ENCODE measurements at regions not wholly inside any gene's neighbourhood (a gene's known extent, or its start where the extent isn't known, plus 50 kb on each side); places are given as distances from the start of the nearest gene placed in this dataset.
"Not testable (repeated sequence)": the region's sequence is repeated elsewhere in the genome, so short reads cannot be mapped to it uniquely, and the experiment has no call there.

GRCh38 chr7:55687252-55687651 is 115.0 kb upstream of the VOPP1 start:
- DNase-seq (ENCODE audit: low spot score); H3K9me3 Mint-ChIP-seq (ENCODE audit: unreplicated experiment); H3K27ac Mint-ChIP-seq (ENCODE audit: unreplicated experiment); H3K4me3 Mint-ChIP-seq (ENCODE audit: unreplicated experiment); H3K27me3 Mint-ChIP-seq (ENCODE audit: unreplicated experiment): not testable (repeated sequence)
- Mint-ChIP-seq H3K4me1 (ENCODE audit: unreplicated experiment) (peaks cover 28% of the 10 kb centered on the region), H3K36me3 (ENCODE audit: low read depth, unreplicated experiment) (peaks cover 11% of the 10 kb centered on the region)

GRCh38 chr7:55686771-55687170 is 114.5 kb upstream of the VOPP1 start:
- H3K4me3 Mint-ChIP-seq (ENCODE audit: unreplicated experiment); H3K27ac Mint-ChIP-seq (ENCODE audit: unreplicated experiment); H3K27me3 Mint-ChIP-seq (ENCODE audit: unreplicated experiment); DNase-seq (ENCODE audit: low spot score); H3K9me3 Mint-ChIP-seq (ENCODE audit: unreplicated experiment): not testable (repeated sequence)
- Mint-ChIP-seq H3K36me3 (ENCODE audit: low read depth, unreplicated experiment) (peaks cover 11% of the 10 kb centered on the region), H3K4me1 (ENCODE audit: unreplicated experiment) (peaks cover 28% of the 10 kb centered on the region)

- peak overlapping the region; percentile 26 for H3K27ac Mint-ChIP-seq (ENCODE audit: unreplicated experiment)
- H3K36me3 Mint-ChIP-seq (ENCODE audit: low read depth, unreplicated experiment) = peaks cover 11% of the 10 kb centered on the region
- not testable (repeated sequence) for DNase-seq (ENCODE audit: low spot score); H3K27me3 Mint-ChIP-seq (ENCODE audit: unreplicated experiment); H3K9me3 Mint-ChIP-seq (ENCODE audit: unreplicated experiment); H3K4me3 Mint-ChIP-seq (ENCODE audit: unreplicated experiment)
- peaks cover 18% of the 10 kb centered on the region for H3K4me1 Mint-ChIP-seq (ENCODE audit: unreplicated experiment)
These were observed 111.2 kb upstream of the VOPP1 start for GRCh38 chr7:55683501-55683900.

GRCh38 chr7:55675589-55675988 is 103.3 kb upstream of the VOPP1 start:
- H3K4me1 Mint-ChIP-seq (ENCODE audit: unreplicated experiment); H3K4me3 Mint-ChIP-seq (ENCODE audit: unreplicated experiment); H3K36me3 Mint-ChIP-seq (ENCODE audit: low read depth, unreplicated experiment); H3K27ac Mint-ChIP-seq (ENCODE audit: unreplicated experiment); H3K27me3 Mint-ChIP-seq (ENCODE audit: unreplicated experiment); H3K9me3 Mint-ChIP-seq (ENCODE audit: unreplicated experiment); DNase-seq (ENCODE audit: low spot score): not testable (repeated sequence)

GRCh38 chr7:55673525-55673924 is 101.2 kb upstream of the VOPP1 start:
- not testable (repeated sequence) for H3K4me1 Mint-ChIP-seq (ENCODE audit: unreplicated experiment); DNase-seq (ENCODE audit: low spot score); H3K27me3 Mint-ChIP-seq (ENCODE audit: unreplicated experiment); H3K27ac Mint-ChIP-seq (ENCODE audit: unreplicated experiment); H3K4me3 Mint-ChIP-seq (ENCODE audit: unreplicated experiment); H3K9me3 Mint-ChIP-seq (ENCODE audit: unreplicated experiment); H3K36me3 Mint-ChIP-seq (ENCODE audit: low read depth, unreplicated experiment)

GRCh38 chr7:55672084-55672483 is 99.8 kb upstream of the VOPP1 start:
- H3K27me3 Mint-ChIP-seq (ENCODE audit: unreplicated experiment); H3K9me3 Mint-ChIP-seq (ENCODE audit: unreplicated experiment); H3K36me3 Mint-ChIP-seq (ENCODE audit: low read depth, unreplicated experiment); H3K27ac Mint-ChIP-seq (ENCODE audit: unreplicated experiment); H3K4me3 Mint-ChIP-seq (ENCODE audit: unreplicated experiment); DNase-seq (ENCODE audit: low spot score); H3K4me1 Mint-ChIP-seq (ENCODE audit: unreplicated experiment): not testable (repeated sequence)

GRCh38 chr7:55657654-55658053 is 85.4 kb upstream of the VOPP1 start:
- Mint-ChIP-seq H3K4me3 (ENCODE audit: unreplicated experiment) (no peak overlapping the region), H3K9me3 (ENCODE audit: unreplicated experiment) (no peaks in the 10 kb centered on the region), H3K4me1 (ENCODE audit: unreplicated experiment) (no peaks in the 10 kb centered on the region), H3K27ac (ENCODE audit: unreplicated experiment) (no peak overlapping the region), H3K36me3 (ENCODE audit: low read depth, unreplicated experiment) (no peaks in the 10 kb centered on the region), H3K27me3 (ENCODE audit: unreplicated experiment) (no peaks in the 10 kb centered on the region)
- TF ChIP-seq CTCF (IDR thresholded peaks at IDR 0.05; ENCODE audit: unreplicated experiment) = no peak
- DNase-seq (ENCODE audit: low spot score) = no peak

GRCh38 chr7:55651057-55651456 is 78.8 kb upstream of the VOPP1 start:
- no peaks in the 10 kb centered on the region for H3K27me3 Mint-ChIP-seq (ENCODE audit: unreplicated experiment)
- no peak for TF ChIP-seq CTCF (IDR thresholded peaks at IDR 0.05; ENCODE audit: unreplicated experiment)
- no peaks in the 10 kb centered on the region for H3K4me1 Mint-ChIP-seq (ENCODE audit: unreplicated experiment)
- no peak overlapping the region for H3K27ac Mint-ChIP-seq (ENCODE audit: unreplicated experiment)
- no peaks in the 10 kb centered on the region for H3K9me3 Mint-ChIP-seq (ENCODE audit: unreplicated experiment)
- no peak for DNase-seq (ENCODE audit: low spot score)
- H3K36me3 Mint-ChIP-seq (ENCODE audit: low read depth, unreplicated experiment) = no peaks in the 10 kb centered on the region
- no peak overlapping the region for H3K4me3 Mint-ChIP-seq (ENCODE audit: unreplicated experiment)

Data from endothelial cell (in vitro differentiated cells).